Left ventricle myocardium inferior (tissue), 1 donor: ENCODE measurements at regions not wholly inside any gene's neighbourhood (a gene's known extent, or its start where the extent isn't known, plus 50 kb on each side); places are given as distances from the start of the nearest gene placed in this dataset.

Experiments
- DNase-seq: peaks from one replicate; pipeline ENCODE4 v3.0.0-alpha.2; 2020
- H3K27ac ChIP-seq: fragments of 200-600 bp; replicated peaks from 2 replicates; pipeline ENCODE4 v1.8.0; 2021
- H3K27me3 ChIP-seq: fragments of 200-600 bp; 2 replicates; pipeline ENCODE4 v1.8.0; 2021; ENCODE audit warnings: low read depth
- H3K36me3 ChIP-seq: fragments of 200-600 bp; 2 replicates; pipeline ENCODE4 v1.8.0; 2021
- H3K4me1 ChIP-seq: fragments of 200-600 bp; 2 replicates; pipeline ENCODE4 v1.8.0; 2021
- H3K4me3 ChIP-seq: fragments of 200-600 bp; 2 replicates; pipeline ENCODE4 v1.8.0; 2021; ENCODE audit warnings: mild to moderate bottlenecking, moderate library complexity
- H3K9me3 ChIP-seq: fragments of 200-600 bp; replicated peaks from 2 replicates; pipeline ENCODE4 v1.8.0; 2021
- CTCF ChIP-seq: fragments of 200-600 bp; IDR thresholded peaks from 2 replicates; pipeline ENCODE4 v1.8.0; 2021; ENCODE audit warnings: antibody characterized with exemption, mild to moderate bottlenecking, borderline replicate concordance
- intact Hi-C: fragments of 100-400 bp; cut with micrococcal nuclease; formaldehyde crosslinking; loops from one replicate; pipeline ENCODE4 v1.11.0; 2022
- donor health status: DM: no; HTN: yes; CAD: no; lungs with severe emphysema.

DNA sequence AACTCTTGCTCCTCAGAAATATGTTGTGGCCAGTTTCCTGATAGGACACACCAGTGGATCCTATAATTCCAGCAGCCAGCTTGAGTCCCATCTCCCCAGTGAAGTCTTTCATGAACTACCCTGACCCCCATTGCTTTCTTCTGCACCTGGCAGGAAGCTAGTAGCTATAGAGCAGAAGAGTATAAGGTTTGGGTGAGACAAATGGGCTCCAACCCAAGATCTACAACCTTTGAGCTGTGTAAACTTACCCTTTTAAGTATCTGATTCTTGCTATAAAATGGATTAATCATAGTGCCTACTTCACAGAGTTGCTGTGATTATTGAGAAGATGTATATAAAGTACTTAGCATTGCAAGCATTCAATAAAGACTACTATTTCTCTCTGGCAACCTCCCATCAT is 396.9 kb upstream of the CADM1 start:
- intact Hi-C loops: no loop called here
- no peak overlapping the region for H3K4me3 ChIP-seq
- no peaks in the 10 kb centered on the region for H3K9me3 ChIP-seq
- peaks cover 11% of the 10 kb centered on the region for H3K27me3 ChIP-seq
- no peak overlapping the region for H3K27ac ChIP-seq
- TF ChIP-seq CTCF: no peak
- H3K36me3 ChIP-seq: no peaks in the 10 kb centered on the region
- DNase-seq: no peak
- H3K4me1 ChIP-seq: no peaks in the 10 kb centered on the region

- Histone ChIP-seq H3K27me3 (peaks cover 5% of the 10 kb centered on the region), H3K36me3 (no peaks in the 10 kb centered on the region), H3K4me3 (no peak overlapping the region), H3K27ac (no peak overlapping the region), H3K4me1 (no peaks in the 10 kb centered on the region), H3K9me3 (no peaks in the 10 kb centered on the region)
- DNase-seq: no peak
- TF ChIP-seq CTCF: no peak
- intact Hi-C loops: no loop called here
These were observed 395.9 kb upstream of the CADM1 start for GRCh38 chr11:115900111-115900510.

- intact Hi-C loops: no loop called here
- TF ChIP-seq CTCF: no peak
- H3K4me1 ChIP-seq: no peaks in the 10 kb centered on the region
- no peak for DNase-seq
- no peak overlapping the region for H3K4me3 ChIP-seq
- H3K36me3 ChIP-seq: no peaks in the 10 kb centered on the region
- no peaks in the 10 kb centered on the region for H3K9me3 ChIP-seq
- no peak overlapping the region for H3K27ac ChIP-seq
- no peaks in the 10 kb centered on the region for H3K27me3 ChIP-seq
These were observed 393.5 kb upstream of the CADM1 start for GRCh38 chr11:115897707-115898106.

GRCh38 chr11:115896084-115896483 is 391.9 kb upstream of the CADM1 start:
- Histone ChIP-seq H3K36me3 (no peaks in the 10 kb centered on the region), H3K4me3 (no peak overlapping the region), H3K9me3 (no peaks in the 10 kb centered on the region), H3K27ac (no peak overlapping the region), H3K4me1 (no peaks in the 10 kb centered on the region), H3K27me3 (no peaks in the 10 kb centered on the region)
- DNase-seq: no peak
- TF ChIP-seq CTCF: no peak
- intact Hi-C loops: no loop called here

GRCh38 chr11:115895594-115895993 is 391.4 kb upstream of the CADM1 start:
- H3K27me3 ChIP-seq: no peaks in the 10 kb centered on the region
- TF ChIP-seq CTCF: no peak
- no peaks in the 10 kb centered on the region for H3K4me1 ChIP-seq
- DNase-seq: no peak
- no peak overlapping the region for H3K4me3 ChIP-seq
- H3K36me3 ChIP-seq: no peaks in the 10 kb centered on the region
- H3K9me3 ChIP-seq: no peaks in the 10 kb centered on the region
- H3K27ac ChIP-seq: no peak overlapping the region
- intact Hi-C loops: no loop called here

- intact Hi-C loops: no loop called here
- Histone ChIP-seq H3K9me3 (no peaks in the 10 kb centered on the region), H3K27me3 (no peaks in the 10 kb centered on the region), H3K36me3 (no peaks in the 10 kb centered on the region), H3K4me1 (no peaks in the 10 kb centered on the region), H3K27ac (no peak overlapping the region), H3K4me3 (no peak overlapping the region)
- TF ChIP-seq CTCF: no peak
- DNase-seq: no peak
These were observed 390.0 kb upstream of the CADM1 start for GRCh38 chr11:115894176-115894575.
